CD14-positive monocyte (primary cell): ENCODE measurements at regions not wholly inside any gene's neighbourhood (a gene's known extent, or its start where the extent isn't known, plus 50 kb on each side); places are given as distances from the start of the nearest gene placed in this dataset.

ENCODE experiments used
- DNase-seq, 3 donors: peaks; one replicate each; pipeline ENCODE4 v3.0.0-alpha.2; 2011 to 2022
- H2AFZ ChIP-seq: 2 replicates; pipeline ENCODE4 v1.6.0; 2012; ENCODE audit warnings: mild to moderate bottlenecking, low read depth, low read length, inconsistent platforms; ENCODE audit not compliant: insufficient read depth, poor library complexity, severe bottlenecking
- H3K27ac ChIP-seq, 2 donors: 1 replicate in 1 of 2; 2 replicates in 1 of 2; pipeline ENCODE4 v1.5.1; 2012 to 2013; ENCODE audit warnings: low read length in 2 of 2, control low read depth in 1 of 2, inconsistent platforms in 1 of 2, low read depth in 1 of 2, mild to moderate bottlenecking in 1 of 2
- H3K27me3 ChIP-seq, 2 donors: one replicate each; pipeline versions ENCODE4 v1.6.0 to v1.6.1; 2011 to 2013; ENCODE audit warnings: low read length in 2 of 2; ENCODE audit not compliant: control insufficient read depth in 2 of 2, insufficient read depth in 2 of 2
- H3K36me3 ChIP-seq, 2 donors: replicated peaks in 1 of 2; 1 replicate in 1 of 2; 2 replicates in 1 of 2; pipeline versions ENCODE4 v1.5.1 to v1.6.1; 2012 to 2013; ENCODE audit warnings: low read length in 2 of 2, control low read depth in 1 of 2, inconsistent platforms in 1 of 2, mild to moderate bottlenecking in 1 of 2; ENCODE audit not compliant: insufficient read depth in 2 of 2, control insufficient read depth in 1 of 2
- H3K4me1 ChIP-seq, 2 donors: 1 replicate in 1 of 2; 2 replicates in 1 of 2; pipeline versions ENCODE4 v1.5.1 to v1.6.1; 2012 to 2013; ENCODE audit warnings: low read length in 2 of 2, control low read depth in 1 of 2, inconsistent platforms in 1 of 2, mild to moderate bottlenecking in 1 of 2, moderate library complexity in 1 of 2; ENCODE audit not compliant: insufficient read depth in 2 of 2, control insufficient read depth in 1 of 2
- H3K4me2 ChIP-seq: replicated peaks from 2 replicates; pipeline ENCODE3; 2012; ENCODE audit warnings: low read length, moderate library complexity, mild to moderate bottlenecking; ENCODE audit not compliant: poor library complexity, severe bottlenecking; ENCODE audit errors: extremely low read depth
- H3K4me3 ChIP-seq, 3 experiments: fragments of 200-600 bp in 1 of 3; sonication (generic) in 1 of 3; replicated peaks in 1 of 3; 1 replicate in 2 of 3; 2 replicates in 1 of 3; pipeline ENCODE4 v1.5.1; 2011 to 2013; ENCODE audit warnings: low read length in 3 of 3, mild to moderate bottlenecking in 3 of 3, control low read depth in 2 of 3, low read depth in 2 of 3, inconsistent platforms in 1 of 3, moderate library complexity in 1 of 3
- H3K79me2 ChIP-seq: 2 replicates; pipeline ENCODE4 v1.6.0; 2012; ENCODE audit warnings: mild to moderate bottlenecking, control low read depth, inconsistent platforms, low read length, moderate library complexity; ENCODE audit not compliant: insufficient read depth
- H3K9ac ChIP-seq: 2 replicates; pipeline ENCODE4 v1.6.0; 2017; ENCODE audit warnings: low read length, mild to moderate bottlenecking; ENCODE audit not compliant: insufficient read depth, poor library complexity, severe bottlenecking
- H3K9me3 ChIP-seq, 2 donors: replicated peaks in 1 of 2; 1 replicate in 1 of 2; 2 replicates in 1 of 2; pipeline versions ENCODE4 v1.5.1 to v1.6.1; 2012 to 2013; ENCODE audit warnings: low read length in 2 of 2, control low read depth in 1 of 2; ENCODE audit not compliant: control insufficient read depth in 1 of 2, insufficient read depth in 1 of 2
- H4K20me1 ChIP-seq: 2 replicates; pipeline ENCODE4 v1.6.0; 2012; ENCODE audit warnings: mild to moderate bottlenecking, low read length, control low read depth, moderate library complexity; ENCODE audit not compliant: insufficient read depth
- H3K27ac Mint-ChIP-seq, 7 donors: one replicate each; pipeline ENCODE4 v1.8.0; 2020; ENCODE audit warnings: mild to moderate bottlenecking in 7 of 7, mixed read lengths in 7 of 7, moderate library complexity in 6 of 7, inconsistent platforms in 2 of 7
- H3K27me3 Mint-ChIP-seq, 3 donors: one replicate each; pipeline ENCODE4 v1.8.0; 2021 to 2022; ENCODE audit warnings: low read depth in 3 of 3, mild to moderate bottlenecking in 3 of 3, mixed read lengths in 3 of 3, moderate library complexity in 3 of 3, inconsistent platforms in 1 of 3
- H3K36me3 Mint-ChIP-seq, 2 donors: one replicate each; pipeline ENCODE4 v1.8.0; 2020; ENCODE audit warnings: mixed read lengths in 2 of 2, inconsistent platforms in 1 of 2, mild to moderate bottlenecking in 1 of 2
- H3K4me1 Mint-ChIP-seq: one replicate; pipeline ENCODE4 v1.8.0; 2020; ENCODE audit warnings: mild to moderate bottlenecking, mixed read lengths
- H3K4me3 Mint-ChIP-seq, 2 donors: one replicate each; pipeline ENCODE4 v1.8.0; 2020; ENCODE audit warnings: mild to moderate bottlenecking in 2 of 2, mixed read lengths in 2 of 2, moderate library complexity in 1 of 2
- H3K9me3 Mint-ChIP-seq, 7 donors: one replicate each; pipeline ENCODE4 v1.8.0; 2020 to 2022; ENCODE audit warnings: mixed read lengths in 7 of 7, mild to moderate bottlenecking in 6 of 7, moderate library complexity in 6 of 7, inconsistent platforms in 2 of 7
- CTCF ChIP-seq: fragments of 200-600 bp; IDR thresholded peaks from one replicate; pipeline ENCODE4 v1.8.0; 2022; ENCODE audit warnings: antibody characterized with exemption, mild to moderate bottlenecking
- WGBS: methylation state at CpG from one replicate; pipeline ENCODE4 v1.1.5; 2013; ENCODE audit warnings: missing lambda C conversion rate; ENCODE audit not compliant: insufficient coverage; 5-methylcytosine and 5-hydroxymethylcytosine counted together
- intact Hi-C, 2 donors: fragments of 100-400 bp; cut with micrococcal nuclease; formaldehyde crosslinking; loops; one replicate each; pipeline versions ENCODE4 v1.15.0 to v1.15.1; 2023

- H3K9ac ChIP-seq = no peak overlapping the region
- peaks cover 3 to 7% of the 10 kb centered on the region in 2 donors for H3K9me3 ChIP-seq
- no peak overlapping the region for H3K4me3 ChIP-seq
- H3K36me3 ChIP-seq = no peaks in the 10 kb centered on the region
- intact Hi-C loops = no loop called here
- TF ChIP-seq CTCF = no peak
- DNase-seq = no peak
- peaks cover 2 to 12% (median 5%) of the 10 kb centered on the region in 7 donors for H3K9me3 Mint-ChIP-seq
- peaks cover 1 to 3% (median 2%) of the 10 kb centered on the region in 3 donors for H3K27me3 Mint-ChIP-seq
- H3K4me1 Mint-ChIP-seq = no peaks in the 10 kb centered on the region
- H3K79me2 ChIP-seq = no peaks in the 10 kb centered on the region
- H3K36me3 Mint-ChIP-seq = no peaks in the 10 kb centered on the region
- H3K27ac Mint-ChIP-seq = no peak overlapping the region
- no peaks in the 10 kb centered on the region for H4K20me1 ChIP-seq
- peak overlapping the region in 1 of 2 donors; percentile 1 for H3K4me3 Mint-ChIP-seq
- H2AFZ ChIP-seq = no peak overlapping the region
- H3K27ac ChIP-seq = no peak overlapping the region
- 89% methylated on average over 4 of the region's 8 CpGs for whole genome bisulfite sequencing
- no peaks in the 10 kb centered on the region for H3K4me1 ChIP-seq
- no peaks in the 10 kb centered on the region for H3K27me3 ChIP-seq
- H3K4me2 ChIP-seq = no peak overlapping the region
These were observed 297.7 kb downstream of the MSX2 start for GRCh38 chr5:175021841-175022625.

GRCh38 chr5:175021321-175021720 is 296.9 kb downstream of the MSX2 start:
- WGBS = 100% methylated on average over 1 of the region's 2 CpGs
- intact Hi-C loops = no loop called here
- no peak overlapping the region for H3K27ac ChIP-seq

More at GRCh38 chr5:175021321-175021720, 296.9 kb downstream of the MSX2 start:
- Mint-ChIP-seq H3K4me1 (no peaks in the 10 kb centered on the region), H3K36me3 (no peaks in the 10 kb centered on the region), H3K4me3 (no peak overlapping the region), H3K27me3 (peaks cover 1 to 3% (median 2%) of the 10 kb centered on the region in 3 donors), H3K27ac (no peak overlapping the region), H3K9me3 (peaks cover 2 to 12% (median 4%) of the 10 kb centered on the region in 7 donors)
- no peak for DNase-seq
- TF ChIP-seq CTCF = no peak
- no peak overlapping the region for H2AFZ ChIP-seq
- H4K20me1 ChIP-seq = no peaks in the 10 kb centered on the region
- H3K36me3 ChIP-seq = no peaks in the 10 kb centered on the region
- no peak overlapping the region for H3K4me3 ChIP-seq
- no peaks in the 10 kb centered on the region for H3K27me3 ChIP-seq
- no peaks in the 10 kb centered on the region for H3K4me1 ChIP-seq
- H3K4me2 ChIP-seq = no peak overlapping the region
- no peaks in the 10 kb centered on the region for H3K79me2 ChIP-seq
- peaks cover 3 to 7% of the 10 kb centered on the region in 2 donors for H3K9me3 ChIP-seq
- H3K9ac ChIP-seq = no peak overlapping the region
